RWPE2 (cell line): ENCODE measurements at regions not wholly inside any gene's neighbourhood (a gene's known extent, or its start where the extent isn't known, plus 50 kb on each side); places are given as distances from the start of the nearest gene placed in this dataset.

Experiments
- ATAC-seq: fragments of 200-7000 bp; cut with Tn5 transposase; 3 replicates; pipeline ENCODE4 v1.9.1; 2021; ENCODE audit warnings: low read depth
- DNase-seq: peaks from one replicate; pipeline ENCODE4 v3.0.0-alpha.2; 2020; ENCODE audit warnings: low spot score
- H3K27ac ChIP-seq: fragments of 450-650 bp; 2 replicates; pipeline ENCODE4 v1.5.1; 2017; ENCODE audit warnings: mild to moderate bottlenecking; ENCODE audit not compliant: poor library complexity, severe bottlenecking
- H3K27me3 ChIP-seq: fragments of 250-450 bp; sonication (Bioruptor Pico); 2 replicates; pipeline ENCODE4 v1.5.1; 2021; ENCODE audit warnings: mild to moderate bottlenecking, moderate library complexity; ENCODE audit not compliant: insufficient read depth, poor library complexity, severe bottlenecking
- H3K36me3 ChIP-seq: fragments of 250-450 bp; sonication (Bioruptor Pico); 2 replicates; pipeline ENCODE4 v1.5.1; 2020; ENCODE audit warnings: low read depth, mild to moderate bottlenecking, moderate library complexity
- H3K4me1 ChIP-seq: fragments of 250-450 bp; sonication (Bioruptor Pico); 2 replicates; pipeline ENCODE4 v1.5.1; 2021; ENCODE audit warnings: mild to moderate bottlenecking, moderate library complexity; ENCODE audit not compliant: insufficient read depth, poor library complexity, severe bottlenecking
- H3K4me3 ChIP-seq: fragments of 250-450 bp; sonication (Bioruptor Pico); 2 replicates; pipeline ENCODE4 v1.5.1; 2021; ENCODE audit warnings: mild to moderate bottlenecking, moderate library complexity; ENCODE audit not compliant: severe bottlenecking
- H3K9me3 ChIP-seq: fragments of 250-450 bp; sonication (Bioruptor Pico); 2 replicates; pipeline ENCODE4 v1.5.1; 2021; ENCODE audit warnings: mild to moderate bottlenecking, moderate library complexity; ENCODE audit not compliant: severe bottlenecking
- CTCF ChIP-seq: fragments of 450-650 bp; IDR thresholded peaks from one replicate; pipeline ENCODE4 v1.5.1; 2017; ENCODE audit warnings: mild to moderate bottlenecking, moderate library complexity; ENCODE audit not compliant: poor library complexity, severe bottlenecking

GRCh38 chr12:107353312-107353711 is 260.0 kb upstream of the CRY1 start:
- Histone ChIP-seq H3K9me3 (no peaks in the 10 kb centered on the region), H3K4me3 (no peak overlapping the region), H3K36me3 (no peaks in the 10 kb centered on the region), H3K4me1 (peaks cover 33% of the 10 kb centered on the region), H3K27me3 (no peaks in the 10 kb centered on the region), H3K27ac (no peak overlapping the region)
- no peak for TF ChIP-seq CTCF
- ATAC-seq, result no peak
- DNase-seq, result no peak

- H3K27me3 ChIP-seq, result no peaks in the 10 kb centered on the region
- no peak for TF ChIP-seq CTCF
Measured at GRCh38 chr12:107355004-107355565, 261.7 kb upstream of the CRY1 start.

GRCh38 chr12:107355612-107356011 is 262.3 kb upstream of the CRY1 start:
- ATAC-seq (no peak), DNase-seq (no peak)
- no peak for TF ChIP-seq CTCF
- H3K36me3 ChIP-seq, result no peaks in the 10 kb centered on the region
- H3K4me3 ChIP-seq, result no peak overlapping the region
- H3K27ac ChIP-seq, result no peak overlapping the region
- no peaks in the 10 kb centered on the region for H3K27me3 ChIP-seq
- H3K9me3 ChIP-seq, result no peaks in the 10 kb centered on the region
- peaks cover 30% of the 10 kb centered on the region for H3K4me1 ChIP-seq

More at GRCh38 chr12:107355004-107355565, 261.7 kb upstream of the CRY1 start:
- no peak for ATAC-seq
- no peaks in the 10 kb centered on the region for H3K36me3 ChIP-seq
- H3K27ac ChIP-seq, result no peak overlapping the region
- H3K9me3 ChIP-seq, result no peaks in the 10 kb centered on the region
- H3K4me1 ChIP-seq, result peaks cover 26% of the 10 kb centered on the region
- H3K4me3 ChIP-seq, result no peak overlapping the region
- no peak for DNase-seq

GRCh38 chr12:107356266-107356936 is 263.1 kb upstream of the CRY1 start:
- ATAC-seq (peak; percentile 82), DNase-seq (no peak)

More at GRCh38 chr12:107356266-107356936, 263.1 kb upstream of the CRY1 start:
- no peak for TF ChIP-seq CTCF
- no peaks in the 10 kb centered on the region for H3K9me3 ChIP-seq
- peaks cover 27% of the 10 kb centered on the region for H3K4me1 ChIP-seq
- H3K36me3 ChIP-seq, result no peaks in the 10 kb centered on the region
- no peak overlapping the region for H3K4me3 ChIP-seq
- H3K27ac ChIP-seq, result no peak overlapping the region
- H3K27me3 ChIP-seq, result no peaks in the 10 kb centered on the region
